ENCODE measurements at regions not wholly inside any gene's neighbourhood (a gene's known extent, or its start where the extent isn't known, plus 50 kb on each side); places are given as distances from the start of the nearest gene placed in this dataset.

- DNase-seq (ENCODE audit: low read depth in 1 of 2, low spot score in 1 of 2), result no peak
- TF ChIP-seq RFX5 (IDR thresholded peaks at IDR 0.05), result no peak
- no peak for TF ChIP-seq ESRRA (IDR thresholded peaks at IDR 0.05; ENCODE audit: borderline replicate concordance, low read length)
- no peak for TF ChIP-seq SREBF2 (IDR thresholded peaks at IDR 0.05)
- TF ChIP-seq HEYL (CRISPR knock-in tag; IDR thresholded peaks at IDR 0.05), result no peak
- no peak for TF ChIP-seq ZC3H11A (IDR thresholded peaks at IDR 0.05)
- no peak for TF ChIP-seq CBX8 (IDR thresholded peaks at IDR 0.05)
- TF ChIP-seq CBX2 (IDR thresholded peaks at IDR 0.05; ENCODE audit: borderline replicate concordance, low read depth), result no peak
- no peak for TF ChIP-seq PHF8 (IDR thresholded peaks at IDR 0.05; ENCODE audit: borderline replicate concordance, low read depth)
- no peak for TF ChIP-seq BHLHE40 (IDR thresholded peaks at IDR 0.05; ENCODE audit: low read depth, low read length)
- TF ChIP-seq MAX (IDR thresholded peaks at IDR 0.05), result no peak
- no peak for TF ChIP-seq HES2 (IDR thresholded peaks at IDR 0.05)
- Histone ChIP-seq H3K9me3 (no peaks in the 10 kb centered on the region), H3K4me3 (no peak overlapping the region), H3K4me1 (peaks cover 11% of the 10 kb centered on the region), H3K27ac (no peak overlapping the region), H3K4me2 (no peak overlapping the region)
- ChIA-PET POLR2A (interaction anchor here (0.6 kb wide), 1 partner anchor 18 kb away, joined by 4 read pairs; no protein-coding TSS in a partner anchor), CTCF (interaction anchor here (1.5 to 1.7 kb wide), 2 partner anchors 8 to 11 kb away, joined by 4 read pairs; no protein-coding TSS in a partner anchor)
- no peak for FAIRE-seq
- WGBS (ENCODE audit: missing lambda C conversion rate), result 75% methylated on average over 4 of the region's 4 CpGs
- no peak for ATAC-seq
These were observed 69.9 kb upstream of the PARD3 start for GRCh38 chr10:34885011-34885410.

- ChIA-PET POLR2A (interaction anchor here (0.6 kb wide), 1 partner anchor 17 kb away, joined by 4 read pairs; no protein-coding TSS in a partner anchor), CTCF (interaction anchor here (1.5 to 1.7 kb wide), 2 partner anchors 9 to 10 kb away, joined by 4 read pairs; no protein-coding TSS in a partner anchor)
- peaks cover 6% of the 10 kb centered on the region for H3K4me1 ChIP-seq
- TF ChIP-seq RNF2 (IDR thresholded peaks at IDR 0.05; ENCODE audit: borderline replicate concordance, low read depth) (no peak), POLR2AphosphoS2 (conservative IDR thresholded peaks at IDR 0.05; ENCODE audit: low read length) (no peak), REST (IDR thresholded peaks at IDR 0.05) (no peak), TP53 (CRISPR knock-in tag; IDR thresholded peaks at IDR 0.05) (no peak), CHD2 (IDR thresholded peaks at IDR 0.05; ENCODE audit: low read length, partially characterized antibody) (no peak), MAFK (IDR thresholded peaks at IDR 0.05; ENCODE audit: partially characterized antibody) (no peak)
- DNase-seq (ENCODE audit: low read depth in 1 of 2, low spot score in 1 of 2) (no peak), FAIRE-seq (no peak), ATAC-seq (no peak)
- no peak overlapping the region for H3K4me2 ChIP-seq
- no peaks in the 10 kb centered on the region for H3K9me3 ChIP-seq
- H3K4me3 ChIP-seq, result no peak overlapping the region
- WGBS (ENCODE audit: missing lambda C conversion rate), result 50% methylated on average over 4 of the region's 4 CpGs
- no peak overlapping the region for H3K27ac ChIP-seq
These were observed 69.3 kb upstream of the PARD3 start for GRCh38 chr10:34884272-34884952.

- 78% methylated on average over 7 of the region's 7 CpGs for WGBS (ENCODE audit: missing lambda C conversion rate)
- Histone ChIP-seq H3K4me2 (no peak overlapping the region), H3K4me3 (no peak overlapping the region), H3K27ac (no peak overlapping the region), H3K4me1 (no peaks in the 10 kb centered on the region), H3K9me3 (no peaks in the 10 kb centered on the region)
- TF ChIP-seq USF2 (IDR thresholded peaks at IDR 0.05) (no peak), RCOR1 (IDR thresholded peaks at IDR 0.05; ENCODE audit: low read depth, low read length) (no peak), PHF8 (IDR thresholded peaks at IDR 0.05; ENCODE audit: borderline replicate concordance, low read depth) (no peak), RARB (CRISPR knock-in tag; IDR thresholded peaks at IDR 0.05) (no peak), POLR2AphosphoS2 (conservative IDR thresholded peaks at IDR 0.05; ENCODE audit: low read length) (no peak), EHF (CRISPR knock-in tag; IDR thresholded peaks at IDR 0.05) (no peak), CEBPB (IDR thresholded peaks at IDR 0.05) (no peak), MAZ (IDR thresholded peaks at IDR 0.05; ENCODE audit: borderline replicate concordance, low read depth, low read length) (no peak), PBX3 (IDR thresholded peaks at IDR 0.05) (no peak), NR3C1 (IDR thresholded peaks at IDR 0.05) (no peak), CTCF (IDR thresholded peaks at IDR 0.05) (no peak)
- POLR2A ChIA-PET, result no interaction called here
- CTCF ChIA-PET, result no interaction called here
- ATAC-seq, result no peak
- FAIRE-seq, result no peak
- no peak for DNase-seq (ENCODE audit: low read depth in 1 of 2, low spot score in 1 of 2)
These were observed 65.7 kb upstream of the PARD3 start for GRCh38 chr10:34880817-34881216.
